ENCODE measurements at regions not wholly inside any gene's neighbourhood (a gene's known extent, or its start where the extent isn't known, plus 50 kb on each side); places are given as distances from the start of the nearest gene placed in this dataset.

GRCh38 chr1:73789965-73790364, 408.0 kb downstream of the LRRIQ3 start:
- Histone ChIP-seq H3K27me3 (ENCODE audit: control insufficient read depth in 2 of 2, insufficient read depth in 2 of 2, low read length in 2 of 2) (no peaks in the 10 kb centered on the region), H4K20me1 (replicated peaks; ENCODE audit: control insufficient read depth, extremely low read depth, insufficient read depth, low read length) (no peaks in the 10 kb centered on the region), H3K9me1 (replicated peaks; ENCODE audit: control insufficient read depth, extremely low read depth, insufficient read depth, low read length) (no peaks in the 10 kb centered on the region), H3K79me2 (ENCODE audit: control insufficient read depth, insufficient read depth, low read length) (no peaks in the 10 kb centered on the region), H3K4me3 (replicated peaks in 1 of 3; ENCODE audit: insufficient read depth in 1 of 3, low read depth in 1 of 3, low read length in 3 of 3) (no peak overlapping the region), H3K4me2 (ENCODE audit: insufficient read depth, low read length) (no peak overlapping the region), H3K9ac (replicated peaks; ENCODE audit: extremely low read depth, insufficient read depth, low read length) (no peak overlapping the region), H3K27ac (ENCODE audit: insufficient read depth, low read depth, low read length) (no peak overlapping the region), H3K4me1 (ENCODE audit: control insufficient read depth, extremely low read depth, insufficient read depth, low read length) (no peaks in the 10 kb centered on the region), H3K9me3 (replicated peaks; ENCODE audit: control insufficient read depth, insufficient read depth, low read length) (no peaks in the 10 kb centered on the region), H2AFZ (ENCODE audit: low read depth, low read length) (no peak overlapping the region), H3K36me3 (ENCODE audit: control insufficient read depth in 2 of 2, extremely low read depth in 1 of 2, insufficient read depth in 2 of 2, low read length in 2 of 2) (no peaks in the 10 kb centered on the region)
- intact Hi-C loops (cut with micrococcal nuclease) (no loop called here), dilution Hi-C loops (cut with MboI; ENCODE audit: extremely low pct_ligation_motif_present, low sequenced_read_pairs) (no loop called here)
- POLR2A ChIA-PET, result no interaction called here
- no peak for DNase-seq (ENCODE audit: low read depth, low spot score)
- CTCF ChIA-PET, result no interaction called here
- no TSS peak for BruUV-seq (replicated peaks)
- FAIRE-seq, result no peak
- TF ChIP-seq MYC (IDR thresholded peaks at IDR 0.05; ENCODE audit: low read depth, low read length), result no peak
- TF ChIP-seq POLR2A (IDR thresholded peaks at IDR 0.05; ENCODE audit: low read depth, low read length), result no peak
- TF ChIP-seq GATA2 (IDR thresholded peaks at IDR 0.05; ENCODE audit: insufficient read depth, insufficient read length, low read depth, low read length), result no peak
- TF ChIP-seq CTCF (IDR thresholded peaks at IDR 0.05; ENCODE audit: extremely low read depth in 1 of 2, insufficient read depth in 1 of 2, low read depth in 1 of 2, low read length in 2 of 2), result no peak
- TF ChIP-seq POLR2AphosphoS5 (IDR thresholded peaks at IDR 0.05; ENCODE audit: insufficient read depth, low read depth, low read length), result no peak

- no peak for FAIRE-seq
Observed at GRCh38 chr1:73784026-73784425, 413.9 kb downstream of the LRRIQ3 start.

More at GRCh38 chr1:73784026-73784425, 413.9 kb downstream of the LRRIQ3 start:
- no peak for TF ChIP-seq JUN (IDR thresholded peaks at IDR 0.05; ENCODE audit: borderline replicate concordance, insufficient read depth, insufficient read length, low read depth)
- Histone ChIP-seq H3K9me3 (replicated peaks; ENCODE audit: control insufficient read depth, insufficient read depth, low read length) (no peaks in the 10 kb centered on the region), H3K9ac (replicated peaks; ENCODE audit: extremely low read depth, insufficient read depth, low read length) (no peak overlapping the region), H3K79me2 (ENCODE audit: control insufficient read depth, insufficient read depth, low read length) (no peaks in the 10 kb centered on the region), H3K4me1 (ENCODE audit: control insufficient read depth, extremely low read depth, insufficient read depth, low read length) (no peaks in the 10 kb centered on the region), H3K4me3 (replicated peaks in 1 of 3; ENCODE audit: insufficient read depth in 1 of 3, low read depth in 1 of 3, low read length in 3 of 3) (no peak overlapping the region), H3K36me3 (ENCODE audit: control insufficient read depth in 2 of 2, extremely low read depth in 1 of 2, insufficient read depth in 2 of 2, low read length in 2 of 2) (no peaks in the 10 kb centered on the region), H2AFZ (ENCODE audit: low read depth, low read length) (no peak overlapping the region), H3K27ac (ENCODE audit: insufficient read depth, low read depth, low read length) (no peak overlapping the region), H3K4me2 (ENCODE audit: insufficient read depth, low read length) (no peak overlapping the region), H4K20me1 (replicated peaks; ENCODE audit: control insufficient read depth, extremely low read depth, insufficient read depth, low read length) (no peaks in the 10 kb centered on the region), H3K9me1 (replicated peaks; ENCODE audit: control insufficient read depth, extremely low read depth, insufficient read depth, low read length) (no peaks in the 10 kb centered on the region), H3K27me3 (ENCODE audit: control insufficient read depth in 2 of 2, insufficient read depth in 2 of 2, low read length in 2 of 2) (no peaks in the 10 kb centered on the region)
- intact Hi-C loops (cut with micrococcal nuclease), result no loop called here
- dilution Hi-C loops (cut with MboI; ENCODE audit: extremely low pct_ligation_motif_present, low sequenced_read_pairs), result no loop called here
- no TSS peak for BruUV-seq (replicated peaks)
- ChIA-PET POLR2A (no interaction called here), CTCF (no interaction called here)
- DNase-seq (ENCODE audit: low read depth, low spot score), result no peak

Measured in endothelial cell of umbilical vein (primary cell).